ENCODE measurements at regions not wholly inside any gene's neighbourhood (a gene's known extent, or its start where the extent isn't known, plus 50 kb on each side); places are given as distances from the start of the nearest gene placed in this dataset.
"Not testable (repeated sequence)": the region's sequence is repeated elsewhere in the genome, so short reads cannot be mapped to it uniquely, and the experiment has no call there.

DNA sequence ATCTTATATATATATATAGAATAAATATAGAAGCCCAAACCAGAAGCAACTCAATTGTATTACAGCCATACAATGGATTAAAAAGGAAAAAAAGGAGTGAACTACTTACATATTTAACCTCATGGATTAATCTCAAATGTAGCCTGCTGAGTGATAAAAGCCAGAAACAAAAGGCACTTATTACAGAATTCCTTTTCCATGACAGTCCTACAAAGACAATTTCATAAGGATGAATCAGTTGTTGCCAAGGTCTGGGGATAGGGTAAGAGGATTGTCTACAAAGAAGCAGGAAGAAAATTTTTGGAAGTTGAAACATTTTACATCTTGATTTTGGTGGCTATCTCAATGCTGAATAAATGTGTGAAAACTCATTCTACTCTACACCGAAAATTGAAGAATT, 103.9 kb upstream of the DCC start:
- H3K9me3 Mint-ChIP-seq: peaks cover 3% of the 10 kb centered on the region
- H3K27ac Mint-ChIP-seq: no peak overlapping the region
- no peaks in the 10 kb centered on the region for H3K4me1 Mint-ChIP-seq (ENCODE audit: low read depth)
- H3K36me3 Mint-ChIP-seq (ENCODE audit: low read depth): no peaks in the 10 kb centered on the region
- no peak overlapping the region for H3K4me3 Mint-ChIP-seq
- H3K27me3 Mint-ChIP-seq: peaks cover 3% of the 10 kb centered on the region

DNA sequence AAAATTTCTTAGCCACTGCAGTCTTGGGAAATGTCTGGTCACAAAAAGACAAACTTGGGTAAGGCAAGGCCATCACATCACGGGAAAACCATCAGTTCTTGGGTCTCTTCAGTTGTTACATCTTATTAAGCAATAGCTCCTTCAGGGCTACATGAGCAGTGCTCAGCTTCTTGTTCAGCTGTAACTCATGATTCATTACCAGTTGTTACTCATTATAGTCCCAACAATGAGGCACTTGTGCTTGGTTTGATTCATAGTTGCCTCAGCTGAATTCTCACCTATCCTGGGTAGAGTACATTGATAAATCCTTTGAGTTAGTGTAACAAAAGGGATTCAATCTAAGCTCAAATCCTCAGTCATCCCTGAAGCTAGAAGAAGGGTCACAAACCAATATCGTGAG, 102.4 kb upstream of the DCC start:
- no peaks in the 10 kb centered on the region for H3K36me3 Mint-ChIP-seq (ENCODE audit: low read depth)
- H3K4me3 Mint-ChIP-seq: no peak overlapping the region
- H3K9me3 Mint-ChIP-seq: peaks cover 7% of the 10 kb centered on the region
- H3K4me1 Mint-ChIP-seq (ENCODE audit: low read depth): no peaks in the 10 kb centered on the region
- no peak overlapping the region for H3K27ac Mint-ChIP-seq
- peaks cover 3% of the 10 kb centered on the region for H3K27me3 Mint-ChIP-seq

DNA sequence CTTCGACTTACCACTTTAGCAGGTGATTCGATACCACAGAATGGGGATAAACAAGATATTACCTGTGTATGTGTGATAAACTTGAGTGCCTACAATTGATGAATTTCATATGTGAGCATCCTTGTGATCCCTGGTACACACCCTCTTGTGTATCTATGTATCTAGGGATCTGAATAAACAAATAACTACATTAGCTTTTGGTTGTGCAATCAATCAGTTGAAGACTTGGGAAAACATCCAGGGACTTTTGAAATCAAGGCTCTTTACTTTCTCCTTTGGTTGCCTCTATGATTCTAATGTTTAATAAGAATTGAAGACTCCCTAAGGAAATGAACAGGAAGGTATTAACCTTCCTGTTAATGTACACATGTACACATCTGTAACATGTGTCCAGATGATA, 97.3 kb upstream of the DCC start:
- H3K27ac Mint-ChIP-seq: no peak overlapping the region
- H3K27me3 Mint-ChIP-seq: no peaks in the 10 kb centered on the region
- H3K36me3 Mint-ChIP-seq (ENCODE audit: low read depth): no peaks in the 10 kb centered on the region
- no peaks in the 10 kb centered on the region for H3K4me1 Mint-ChIP-seq (ENCODE audit: low read depth)
- peaks cover 15% of the 10 kb centered on the region for H3K9me3 Mint-ChIP-seq
- H3K4me3 Mint-ChIP-seq: no peak overlapping the region

DNA sequence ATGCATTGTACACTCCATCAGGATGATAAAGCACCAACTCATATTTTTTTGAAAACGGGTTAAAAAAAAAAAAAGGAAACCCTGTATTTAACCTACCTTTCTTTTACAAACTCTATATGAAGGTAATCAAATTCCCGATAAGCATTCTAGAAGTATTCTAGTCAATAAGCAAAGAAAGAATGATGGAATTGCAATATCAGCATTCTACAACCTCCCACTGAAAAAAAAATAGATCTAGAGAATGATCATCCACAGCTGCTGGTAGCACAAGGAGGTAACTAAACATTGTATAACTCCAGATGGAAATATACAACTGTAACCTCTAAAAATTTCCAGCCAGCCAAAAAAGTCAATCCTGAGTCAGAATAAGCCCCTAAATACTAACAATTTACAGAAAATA, 95.3 kb upstream of the DCC start:
- Mint-ChIP-seq H3K27ac (no peak overlapping the region), H3K4me1 (ENCODE audit: low read depth) (no peaks in the 10 kb centered on the region), H3K27me3 (no peaks in the 10 kb centered on the region), H3K9me3 (peaks cover 12% of the 10 kb centered on the region), H3K36me3 (ENCODE audit: low read depth) (no peaks in the 10 kb centered on the region), H3K4me3 (no peak overlapping the region)

DNA sequence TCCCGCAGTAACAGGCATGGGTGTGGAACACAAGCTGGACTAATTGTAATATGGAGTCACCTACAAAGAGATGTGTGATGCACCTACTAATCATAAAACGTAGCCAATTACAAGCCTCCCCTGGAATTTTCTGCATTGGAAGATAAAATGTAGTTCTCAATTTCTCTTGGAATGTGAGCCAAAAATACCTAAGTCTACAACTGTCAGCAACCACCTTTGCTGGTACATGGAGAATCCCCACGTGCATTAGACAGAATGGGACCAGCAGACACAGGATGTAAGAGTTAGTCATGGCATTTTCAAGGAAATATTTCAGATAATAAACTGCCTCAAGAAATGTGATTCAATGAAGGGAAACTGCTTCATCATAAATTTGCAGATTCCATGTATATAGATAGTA, 85.6 kb upstream of the DCC start:
- H3K27ac Mint-ChIP-seq: no peak overlapping the region
- no peak overlapping the region for H3K4me3 Mint-ChIP-seq
- H3K36me3 Mint-ChIP-seq (ENCODE audit: low read depth): no peaks in the 10 kb centered on the region
- no peaks in the 10 kb centered on the region for H3K4me1 Mint-ChIP-seq (ENCODE audit: low read depth)
- no peaks in the 10 kb centered on the region for H3K27me3 Mint-ChIP-seq
- H3K9me3 Mint-ChIP-seq: peaks cover 3% of the 10 kb centered on the region

DNA sequence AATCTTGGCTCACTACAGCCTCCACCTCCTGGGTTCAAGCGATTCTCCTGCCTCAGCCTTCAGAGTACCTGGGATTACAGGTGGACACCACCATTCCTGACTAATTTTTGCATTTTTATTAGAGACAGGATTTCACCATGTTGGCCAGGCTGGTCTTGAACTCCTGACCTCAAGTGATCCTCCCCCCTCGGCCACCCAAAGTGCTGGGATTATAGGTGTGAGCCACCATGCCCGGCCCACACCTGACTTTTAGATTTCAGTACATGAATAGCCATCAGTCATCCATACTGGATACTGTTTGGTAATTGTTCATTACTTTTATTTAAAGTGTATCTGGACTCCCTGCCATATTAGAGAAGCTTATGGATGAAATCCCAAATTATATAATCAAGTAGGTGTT, 82.6 kb upstream of the DCC start:
- H3K36me3 Mint-ChIP-seq (ENCODE audit: low read depth); H3K4me1 Mint-ChIP-seq (ENCODE audit: low read depth); H3K27ac Mint-ChIP-seq; H3K9me3 Mint-ChIP-seq; H3K27me3 Mint-ChIP-seq; H3K4me3 Mint-ChIP-seq: not testable (repeated sequence)

DNA sequence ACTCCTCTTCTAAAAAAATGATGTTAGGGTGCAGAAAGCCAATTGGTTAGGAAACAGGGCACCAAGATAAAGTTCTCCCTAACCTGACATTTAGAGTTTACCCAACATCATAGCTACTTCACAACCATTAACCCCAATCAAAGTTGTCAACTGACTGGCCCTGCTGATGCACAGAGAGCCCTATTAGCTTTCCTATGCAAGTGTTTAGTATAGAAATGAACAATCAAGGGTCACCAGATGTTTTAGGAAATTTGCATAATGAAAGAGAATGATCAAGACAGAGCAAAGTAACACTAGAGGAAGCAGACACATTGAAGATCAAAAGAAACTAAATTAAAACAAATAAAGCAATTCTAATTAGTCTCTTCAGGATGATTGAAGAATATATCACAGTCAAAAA, 64.2 kb upstream of the DCC start:
- H3K27ac Mint-ChIP-seq: no peak overlapping the region

DNA sequence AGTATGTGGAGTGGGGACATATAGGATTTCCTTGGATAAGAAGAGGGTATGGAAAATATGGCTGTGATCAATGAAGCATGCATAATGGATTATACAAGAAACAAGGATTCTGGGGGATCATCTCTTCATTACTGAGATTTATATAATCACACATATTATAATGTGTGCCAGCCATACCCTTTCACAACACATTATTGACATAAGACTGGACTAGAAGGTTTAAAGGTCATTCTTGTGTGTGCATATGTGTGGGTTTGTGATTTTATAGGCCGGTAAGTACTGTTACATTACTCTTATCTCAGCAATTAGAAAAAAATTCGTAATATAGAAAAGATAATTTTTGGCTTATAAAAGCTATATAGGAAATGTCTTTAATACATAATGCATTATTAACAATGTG, 62.2 kb upstream of the DCC start:
- Mint-ChIP-seq H3K27me3 (no peaks in the 10 kb centered on the region), H3K4me3 (no peak overlapping the region), H3K9me3 (no peaks in the 10 kb centered on the region), H3K4me1 (ENCODE audit: low read depth) (no peaks in the 10 kb centered on the region), H3K36me3 (ENCODE audit: low read depth) (no peaks in the 10 kb centered on the region), H3K27ac (no peak overlapping the region)

More for the DNA sequence above, 64.2 kb upstream of the DCC start:
- H3K27me3 Mint-ChIP-seq: no peaks in the 10 kb centered on the region
- peaks cover 6% of the 10 kb centered on the region for H3K9me3 Mint-ChIP-seq
- no peaks in the 10 kb centered on the region for H3K4me1 Mint-ChIP-seq (ENCODE audit: low read depth)
- no peak overlapping the region for H3K4me3 Mint-ChIP-seq
- H3K36me3 Mint-ChIP-seq (ENCODE audit: low read depth): no peaks in the 10 kb centered on the region

DNA sequence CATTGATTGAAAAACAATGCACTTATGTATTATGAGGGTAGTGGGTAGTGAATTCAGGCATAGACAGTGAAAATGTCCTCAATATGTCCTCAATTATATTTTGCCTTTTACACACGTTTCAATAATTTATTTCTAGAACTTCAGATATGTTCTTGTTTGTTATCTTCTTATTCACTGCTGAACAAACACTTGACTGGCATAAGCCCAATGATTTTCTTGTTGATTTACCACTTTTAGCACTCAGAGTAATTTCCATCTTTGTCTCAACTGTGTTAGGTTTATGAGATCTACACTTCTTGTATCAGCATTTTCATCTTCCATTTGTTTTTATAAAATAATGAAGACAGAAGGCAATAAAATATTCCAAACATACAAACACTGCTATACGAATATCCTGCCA, 61.8 kb upstream of the DCC start:
- Mint-ChIP-seq H3K4me1 (ENCODE audit: low read depth) (no peaks in the 10 kb centered on the region), H3K27me3 (no peaks in the 10 kb centered on the region), H3K4me3 (no peak overlapping the region), H3K27ac (no peak overlapping the region), H3K9me3 (no peaks in the 10 kb centered on the region), H3K36me3 (ENCODE audit: low read depth) (no peaks in the 10 kb centered on the region)

DNA sequence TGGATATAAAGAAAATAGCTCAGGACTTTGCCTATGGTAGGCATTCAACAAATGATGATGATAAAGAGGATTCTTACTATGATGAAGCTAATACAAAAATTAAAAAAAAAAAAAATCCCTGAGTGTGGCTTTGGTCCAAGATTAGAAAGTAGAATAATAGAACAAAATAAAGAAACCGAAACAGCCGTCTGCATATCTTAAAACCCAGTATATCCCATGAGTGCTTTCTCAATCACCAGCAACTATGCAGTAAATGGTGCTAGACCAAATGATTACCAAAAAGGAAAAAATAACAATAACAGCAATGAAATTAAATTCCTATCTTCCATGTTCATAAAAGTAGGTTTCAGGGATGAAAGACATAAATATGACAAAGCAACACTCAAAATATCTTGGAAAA, 59.3 kb upstream of the DCC start:
- no peaks in the 10 kb centered on the region for H3K27me3 Mint-ChIP-seq
- H3K4me3 Mint-ChIP-seq: no peak overlapping the region
- no peaks in the 10 kb centered on the region for H3K4me1 Mint-ChIP-seq (ENCODE audit: low read depth)
- no peaks in the 10 kb centered on the region for H3K9me3 Mint-ChIP-seq
- no peaks in the 10 kb centered on the region for H3K36me3 Mint-ChIP-seq (ENCODE audit: low read depth)
- H3K27ac Mint-ChIP-seq: no peak overlapping the region

DNA sequence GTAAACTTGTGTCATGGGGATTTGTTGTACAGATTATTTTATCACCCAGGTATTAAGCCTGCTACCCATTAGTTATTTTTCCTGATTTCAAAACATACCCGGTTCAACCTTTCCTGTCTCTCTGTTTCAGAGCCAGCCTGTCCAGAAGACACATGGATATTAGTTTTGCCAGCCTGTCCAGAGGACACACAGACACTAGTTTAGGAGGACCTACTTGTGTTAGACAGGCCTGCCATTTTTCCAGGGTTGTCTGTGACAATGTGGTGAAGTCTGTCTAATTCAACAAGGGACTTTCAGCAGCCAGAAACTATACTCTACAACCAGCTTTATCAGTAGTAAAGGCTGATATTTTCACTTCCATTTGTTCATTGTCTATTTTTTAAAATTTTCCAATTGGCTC, 56.1 kb upstream of the DCC start:
- Mint-ChIP-seq H3K27me3 (no peaks in the 10 kb centered on the region), H3K36me3 (ENCODE audit: low read depth) (no peaks in the 10 kb centered on the region), H3K4me3 (no peak overlapping the region), H3K9me3 (no peaks in the 10 kb centered on the region), H3K4me1 (ENCODE audit: low read depth) (no peaks in the 10 kb centered on the region), H3K27ac (no peak overlapping the region)

DNA sequence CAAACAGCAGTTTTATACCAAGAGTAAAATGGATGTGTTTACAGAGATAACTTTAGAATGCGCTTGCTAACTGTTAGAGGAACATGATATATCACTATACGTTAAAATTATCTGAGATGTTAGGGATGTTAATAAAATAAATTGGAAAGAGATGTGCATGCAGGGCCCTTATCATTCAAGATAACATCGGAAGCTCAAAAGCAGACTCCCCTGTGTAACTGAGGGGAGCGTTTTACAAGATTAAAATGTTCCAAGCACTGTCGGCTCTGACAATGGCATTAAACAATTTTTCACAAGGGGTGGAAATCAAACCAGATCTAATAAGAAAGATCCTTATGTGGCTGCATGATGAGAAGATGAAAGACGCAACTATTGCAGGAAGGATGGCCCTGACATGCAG, 53.3 kb upstream of the DCC start:
- Mint-ChIP-seq H3K27ac (no peak overlapping the region), H3K4me3 (no peak overlapping the region), H3K9me3 (no peaks in the 10 kb centered on the region), H3K36me3 (ENCODE audit: low read depth) (no peaks in the 10 kb centered on the region), H3K4me1 (ENCODE audit: low read depth) (no peaks in the 10 kb centered on the region), H3K27me3 (no peaks in the 10 kb centered on the region)

DNA sequence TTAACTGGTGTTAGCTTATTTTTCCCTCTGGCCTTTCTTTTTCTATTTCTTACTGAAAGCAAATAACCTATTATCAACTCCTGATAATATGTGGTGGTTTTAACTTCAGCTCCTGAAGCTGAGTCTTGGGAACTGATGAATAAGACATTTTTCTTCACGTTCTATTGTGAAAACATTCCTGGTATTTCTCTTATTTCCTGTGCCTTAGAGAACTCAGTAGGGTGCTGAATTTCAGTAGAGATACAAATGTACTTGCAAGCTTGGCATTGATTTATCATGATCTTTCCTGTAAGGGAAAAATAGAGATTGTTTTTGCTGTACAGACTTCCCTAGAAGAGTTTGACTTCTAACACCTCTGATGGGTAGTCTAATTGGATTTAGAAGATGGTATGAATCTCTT, 52.8 kb upstream of the DCC start:
- H3K4me3 Mint-ChIP-seq: no peak overlapping the region
- H3K36me3 Mint-ChIP-seq (ENCODE audit: low read depth): no peaks in the 10 kb centered on the region
- no peaks in the 10 kb centered on the region for H3K27me3 Mint-ChIP-seq
- no peak overlapping the region for H3K27ac Mint-ChIP-seq
- H3K9me3 Mint-ChIP-seq: no peaks in the 10 kb centered on the region
- no peaks in the 10 kb centered on the region for H3K4me1 Mint-ChIP-seq (ENCODE audit: low read depth)

DNA sequence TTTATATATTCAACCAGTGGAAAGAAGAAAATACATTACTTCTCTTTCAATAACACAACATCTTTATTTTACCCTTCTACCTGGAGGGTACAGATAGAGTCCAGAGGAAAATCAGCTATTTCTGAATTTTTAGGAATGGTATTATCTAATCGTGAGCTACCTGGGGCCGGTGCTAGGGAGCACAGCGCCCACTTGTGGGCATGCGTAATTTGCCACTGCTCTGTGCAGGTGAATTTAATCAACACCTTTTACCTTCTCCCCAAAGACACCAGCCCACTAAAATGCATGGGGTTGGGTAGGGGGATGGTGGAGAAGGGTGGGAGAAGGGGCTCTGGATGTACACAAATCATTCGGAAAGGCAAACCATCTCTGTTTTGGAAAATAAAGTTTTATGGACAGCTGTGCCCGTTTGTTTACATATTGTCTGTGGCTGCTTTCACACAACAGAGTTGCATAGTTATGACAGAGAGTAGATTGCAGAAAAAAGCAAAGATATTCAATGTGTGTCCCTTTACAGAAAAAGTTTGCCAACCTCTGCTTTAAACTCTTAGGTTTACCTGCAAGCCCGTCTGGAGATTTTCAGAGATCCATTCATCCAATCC, 51.5 kb upstream of the DCC start:
- Mint-ChIP-seq H3K27me3 (no peaks in the 10 kb centered on the region), H3K4me1 (ENCODE audit: low read depth) (no peaks in the 10 kb centered on the region), H3K27ac (no peak overlapping the region), H3K36me3 (ENCODE audit: low read depth) (no peaks in the 10 kb centered on the region), H3K4me3 (no peak overlapping the region), H3K9me3 (no peaks in the 10 kb centered on the region)

DNA sequence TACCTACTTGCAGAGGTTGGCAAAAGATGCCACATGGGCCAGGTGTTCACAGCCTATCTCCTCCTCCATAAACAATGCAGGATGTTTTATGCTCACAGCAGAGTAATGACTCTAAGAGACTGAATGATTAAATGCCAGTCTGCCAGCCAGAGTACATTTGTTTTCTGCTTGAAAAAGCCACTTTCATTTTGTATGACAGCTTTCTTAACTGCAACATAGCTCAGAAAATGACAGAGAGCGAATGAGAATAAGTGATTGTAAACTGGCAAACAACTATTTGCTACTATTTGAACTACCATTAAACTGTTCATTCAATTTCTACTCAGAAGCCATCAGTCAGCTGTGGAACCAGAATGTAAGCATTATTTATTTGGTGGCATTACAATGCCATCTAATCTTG, 50.6 kb upstream of the DCC start:
- Mint-ChIP-seq H3K4me3 (no peak overlapping the region), H3K27ac (no peak overlapping the region), H3K27me3 (no peaks in the 10 kb centered on the region), H3K9me3 (no peaks in the 10 kb centered on the region), H3K36me3 (ENCODE audit: low read depth) (no peaks in the 10 kb centered on the region), H3K4me1 (ENCODE audit: low read depth) (no peaks in the 10 kb centered on the region)
